ENCODE measurements at regions not wholly inside any gene's neighbourhood (a gene's known extent, or its start where the extent isn't known, plus 50 kb on each side); places are given as distances from the start of the nearest gene placed in this dataset.
"Not testable (repeated sequence)": the region's sequence is repeated elsewhere in the genome, so short reads cannot be mapped to it uniquely, and the experiment has no call there.

DNA sequence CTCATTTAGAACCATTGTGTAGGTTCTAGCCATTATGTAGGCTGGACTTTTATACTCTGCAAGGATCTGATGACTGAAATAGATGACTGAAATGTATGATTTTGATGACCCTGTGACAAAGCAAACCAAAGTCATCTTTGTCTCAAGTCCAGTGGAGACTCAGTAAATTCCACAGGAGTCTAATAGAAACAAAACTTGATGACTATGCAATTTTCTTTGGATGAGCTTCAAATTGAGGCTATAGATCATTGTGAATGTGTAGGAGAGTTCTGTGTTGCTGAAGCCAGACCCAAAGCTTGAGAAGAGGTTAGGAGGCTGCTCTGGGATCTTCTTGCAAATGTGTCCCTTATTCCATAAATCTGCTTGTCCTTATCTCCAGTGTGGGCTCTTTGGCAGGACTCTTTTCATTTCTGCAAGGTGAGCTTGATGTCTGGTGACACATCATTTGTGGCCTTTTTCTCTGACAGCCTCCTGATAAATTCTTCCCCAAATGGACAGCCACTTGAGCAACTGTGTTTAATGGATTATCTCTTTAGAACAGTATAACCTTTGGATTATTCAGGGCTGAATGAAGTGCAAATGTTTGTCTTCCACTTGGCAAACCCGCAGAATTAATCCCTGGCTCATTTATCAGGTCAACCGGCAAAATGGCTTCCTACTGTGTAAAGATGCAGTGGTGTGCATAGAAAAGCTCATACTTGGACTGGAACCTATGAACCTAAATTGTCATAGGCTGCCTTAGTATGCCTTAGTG lies 235.1 kb upstream of the ANKH start:
- H3K9me3 ChIP-seq (ENCODE audit: low read length), result no peaks in the 10 kb centered on the region
- H3K4me3 ChIP-seq (ENCODE audit: low read length), result no peak overlapping the region
- no peaks in the 10 kb centered on the region for H3K36me3 ChIP-seq (ENCODE audit: insufficient read depth, low read length)
- Mint-ChIP-seq H3K27ac (no peak overlapping the region), H3K4me1 (peaks cover 0 to 5% (median 3%) of the 10 kb centered on the region in 3 donors), H3K36me3 (no peaks in the 10 kb centered on the region), H3K9me3 (peaks cover 0 to 10% (median 0%) of the 10 kb centered on the region in 5 donors), H3K27me3 (no peaks in the 10 kb centered on the region), H3K4me3 (no peak overlapping the region)
- no peak for DNase-seq
- CTCF ChIA-PET, result interaction anchor here (1.3 to 1.5 kb wide), 2 partner anchors 8 to 13 kb away, joined by 4 to 8 read pairs; no protein-coding TSS in a partner anchor
- H3K4me1 ChIP-seq (ENCODE audit: insufficient read depth, low read length), result no peaks in the 10 kb centered on the region
- POLR2A ChIA-PET, result no interaction called here
- H3K27me3 ChIP-seq (ENCODE audit: insufficient read depth, low read length, poor library complexity, severe bottlenecking), result no peaks in the 10 kb centered on the region
- no peak overlapping the region for H3K27ac ChIP-seq (ENCODE audit: low read depth, low read length)

DNA sequence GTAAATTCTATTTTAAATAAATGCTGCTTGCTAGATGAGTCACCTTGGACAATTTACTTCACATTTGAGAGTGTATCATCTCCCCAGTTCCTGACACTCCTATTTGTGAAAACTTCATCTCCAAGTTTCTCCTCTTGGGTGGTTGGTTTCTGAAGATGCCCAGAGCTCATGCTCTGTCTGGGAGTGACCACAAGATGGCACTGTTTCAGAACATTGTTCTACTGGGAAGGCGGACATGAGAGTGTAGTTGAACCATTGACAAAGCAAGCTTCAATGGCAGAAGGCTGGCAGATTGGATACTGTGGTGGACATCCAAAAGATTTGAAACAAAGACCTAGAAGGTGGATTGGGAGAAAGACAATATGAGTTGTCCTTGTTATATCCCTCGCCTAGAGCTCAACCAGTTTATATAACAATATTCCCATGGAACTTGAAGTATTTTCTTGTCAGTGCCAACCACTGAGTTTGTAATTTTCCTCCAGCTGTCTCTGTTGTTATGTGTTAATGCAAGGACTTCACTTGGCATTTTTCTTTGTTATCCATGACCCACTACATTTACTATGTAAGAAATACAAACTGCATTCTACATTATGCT lies 234.3 kb upstream of the ANKH start:
- H3K27ac Mint-ChIP-seq, result no peak overlapping the region
- CTCF ChIA-PET, result interaction anchor here (1.3 kb wide), 1 partner anchor 9 kb away, joined by 8 read pairs; no protein-coding TSS in a partner anchor

DNA sequence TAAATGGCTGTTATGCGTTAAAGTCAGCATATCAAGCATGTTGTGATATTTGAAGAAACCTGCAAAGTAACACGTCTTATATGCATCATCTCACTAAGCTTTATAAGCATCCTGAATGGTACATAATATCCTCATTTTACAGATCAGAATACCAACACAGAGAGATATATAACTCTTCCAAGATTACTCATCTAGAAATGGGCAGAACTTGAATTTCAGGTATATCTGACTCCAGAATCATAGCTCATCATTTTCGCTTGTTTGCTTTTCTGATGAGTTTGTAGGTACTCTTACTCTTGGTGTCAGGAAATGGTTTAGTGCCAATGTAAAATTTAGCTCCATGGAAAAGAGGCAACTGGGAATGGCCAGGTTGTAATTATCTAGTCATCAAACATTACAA lies 232.3 kb upstream of the ANKH start:
- no peaks in the 10 kb centered on the region for H3K9me3 ChIP-seq (ENCODE audit: low read length)
- peaks cover 0 to 3% (median 0%) of the 10 kb centered on the region in 3 donors for H3K36me3 Mint-ChIP-seq

More for the DNA sequence above, 234.3 kb upstream of the ANKH start:
- H3K36me3 ChIP-seq (ENCODE audit: insufficient read depth, low read length), result no peaks in the 10 kb centered on the region
- no peak overlapping the region for H3K27ac ChIP-seq (ENCODE audit: low read depth, low read length)
- Mint-ChIP-seq H3K27me3 (no peaks in the 10 kb centered on the region), H3K36me3 (no peaks in the 10 kb centered on the region), H3K4me1 (peaks cover 0 to 5% (median 3%) of the 10 kb centered on the region in 3 donors), H3K4me3 (no peak overlapping the region), H3K9me3 (peaks cover 0 to 10% (median under 1%) of the 10 kb centered on the region in 5 donors)
- H3K27me3 ChIP-seq (ENCODE audit: insufficient read depth, low read length, poor library complexity, severe bottlenecking), result no peaks in the 10 kb centered on the region
- H3K4me1 ChIP-seq (ENCODE audit: insufficient read depth, low read length), result no peaks in the 10 kb centered on the region
- peak in 1 of 5 donors; percentile 1 for DNase-seq
- no peaks in the 10 kb centered on the region for H3K9me3 ChIP-seq (ENCODE audit: low read length)
- H3K4me3 ChIP-seq (ENCODE audit: low read length), result no peak overlapping the region
- POLR2A ChIA-PET, result no interaction called here

DNA sequence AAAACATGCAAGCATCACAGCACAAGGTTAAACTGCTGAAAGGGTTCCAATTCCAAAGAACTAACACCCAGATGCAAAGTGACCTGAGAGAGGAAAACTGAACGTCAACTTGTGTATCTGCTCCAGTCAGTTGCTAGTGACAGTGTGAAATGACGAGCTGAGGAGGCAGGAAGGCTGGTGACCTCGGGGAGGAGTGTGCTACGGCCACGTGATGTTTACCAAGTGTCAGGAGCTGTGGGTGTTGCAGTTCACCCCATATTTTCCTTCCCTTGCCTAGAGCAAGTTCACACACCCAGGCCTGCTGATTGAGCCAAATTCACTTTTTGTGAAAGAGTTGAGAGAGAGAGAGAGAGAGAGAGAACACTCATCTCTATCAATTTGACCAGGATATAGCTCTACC lies 231.6 kb upstream of the ANKH start:
- Histone ChIP-seq H3K36me3 (ENCODE audit: insufficient read depth, low read length) (no peaks in the 10 kb centered on the region), H3K27me3 (ENCODE audit: insufficient read depth, low read length, poor library complexity, severe bottlenecking) (no peaks in the 10 kb centered on the region), H3K4me3 (ENCODE audit: low read length) (no peak overlapping the region), H3K27ac (ENCODE audit: low read depth, low read length) (no peak overlapping the region), H3K9me3 (ENCODE audit: low read length) (no peaks in the 10 kb centered on the region), H3K4me1 (ENCODE audit: insufficient read depth, low read length) (no peaks in the 10 kb centered on the region)
- H3K4me1 Mint-ChIP-seq, result peaks cover 0 to 5% (median 3%) of the 10 kb centered on the region in 3 donors
- ChIA-PET POLR2A (no interaction called here), CTCF (no interaction called here)
- no peak overlapping the region for H3K4me3 Mint-ChIP-seq
- peaks cover 1 to 6% of the 10 kb centered on the region in 2 donors for H3K27me3 Mint-ChIP-seq
- H3K9me3 Mint-ChIP-seq, result peaks cover 0 to 12% (median 8%) of the 10 kb centered on the region in 5 donors
- H3K36me3 Mint-ChIP-seq, result peaks cover 0 to 3% (median 0%) of the 10 kb centered on the region in 3 donors
- H3K27ac Mint-ChIP-seq, result no peak overlapping the region
- DNase-seq, result no peak

More for the DNA sequence above, 232.3 kb upstream of the ANKH start:
- no peaks in the 10 kb centered on the region for H3K27me3 ChIP-seq (ENCODE audit: insufficient read depth, low read length, poor library complexity, severe bottlenecking)
- H3K4me3 ChIP-seq (ENCODE audit: low read length), result no peak overlapping the region
- DNase-seq, result no peak
- H3K4me1 ChIP-seq (ENCODE audit: insufficient read depth, low read length), result no peaks in the 10 kb centered on the region
- Mint-ChIP-seq H3K27ac (no peak overlapping the region), H3K27me3 (peaks cover 1 to 6% of the 10 kb centered on the region in 2 donors), H3K4me3 (no peak overlapping the region), H3K9me3 (peaks cover 0 to 15% (median 8%) of the 10 kb centered on the region in 5 donors), H3K4me1 (peaks cover 0 to 5% (median 3%) of the 10 kb centered on the region in 3 donors)
- H3K27ac ChIP-seq (ENCODE audit: low read depth, low read length), result no peak overlapping the region
- ChIA-PET CTCF (no interaction called here), POLR2A (interaction anchor here (0.5 kb wide), 1 partner anchor 10 kb away, joined by 9 read pairs; no protein-coding TSS in a partner anchor)
- H3K36me3 ChIP-seq (ENCODE audit: insufficient read depth, low read length), result no peaks in the 10 kb centered on the region

DNA sequence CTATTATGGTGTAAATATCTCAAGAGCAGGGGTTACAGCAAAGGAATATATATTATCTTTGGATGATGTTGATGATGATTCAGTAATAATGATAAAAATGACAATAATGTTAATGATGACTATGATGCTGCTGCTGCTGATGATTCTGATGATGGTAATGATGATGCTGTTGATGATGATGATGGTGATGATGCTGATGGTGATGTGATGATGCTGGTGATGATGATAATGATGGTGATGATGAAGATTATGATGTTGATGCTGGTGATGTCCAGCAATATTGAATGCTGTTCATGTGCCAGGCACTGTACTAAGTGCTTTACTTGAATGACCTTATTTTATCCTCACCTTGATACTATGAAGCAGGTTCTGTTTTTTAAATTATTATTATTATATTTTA lies 226.0 kb upstream of the ANKH start:
- CTCF ChIA-PET, result no interaction called here
- DNase-seq, result no peak
- H3K27ac Mint-ChIP-seq, result no peak overlapping the region
- no peak overlapping the region for H3K4me3 ChIP-seq (ENCODE audit: low read length)
- POLR2A ChIA-PET, result no interaction called here
- H3K36me3 Mint-ChIP-seq, result peaks cover 0 to 3% (median 0%) of the 10 kb centered on the region in 3 donors
- H3K27me3 Mint-ChIP-seq, result peaks cover 4 to 6% of the 10 kb centered on the region in 2 donors
- no peak overlapping the region for H3K4me3 Mint-ChIP-seq
- H3K9me3 ChIP-seq (ENCODE audit: low read length), result no peaks in the 10 kb centered on the region
- no peaks in the 10 kb centered on the region for H3K4me1 ChIP-seq (ENCODE audit: insufficient read depth, low read length)
- no peak overlapping the region for H3K27ac ChIP-seq (ENCODE audit: low read depth, low read length)
- no peaks in the 10 kb centered on the region for H3K4me1 Mint-ChIP-seq
- H3K9me3 Mint-ChIP-seq, result peaks cover 0 to 26% (median 13%) of the 10 kb centered on the region in 5 donors
- H3K36me3 ChIP-seq (ENCODE audit: insufficient read depth, low read length), result no peaks in the 10 kb centered on the region
- H3K27me3 ChIP-seq (ENCODE audit: insufficient read depth, low read length, poor library complexity, severe bottlenecking), result no peaks in the 10 kb centered on the region

DNA sequence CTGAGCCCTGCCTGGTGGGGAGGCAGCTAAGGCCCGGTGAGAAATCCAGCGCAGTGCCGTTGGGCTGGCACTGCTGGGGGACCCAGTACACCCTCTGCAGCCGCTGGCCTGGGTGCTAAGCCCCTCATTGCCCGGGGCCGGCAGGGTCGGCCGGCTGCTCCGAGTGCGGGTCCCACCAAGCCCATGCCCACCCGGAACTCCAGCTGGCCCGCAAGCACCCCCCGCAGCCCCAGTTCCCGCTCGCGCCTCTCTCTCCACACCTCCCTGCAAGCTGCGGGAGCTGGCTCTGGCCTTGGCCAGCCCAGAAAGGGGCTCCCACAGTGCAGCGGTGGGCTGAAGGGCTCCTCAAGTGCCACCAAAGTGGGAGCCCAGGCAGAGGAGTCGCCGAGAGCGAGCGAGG lies 225.1 kb upstream of the ANKH start:
- H3K4me3 Mint-ChIP-seq; H3K27ac ChIP-seq (ENCODE audit: low read depth, low read length); DNase-seq; H3K27ac Mint-ChIP-seq; H3K36me3 Mint-ChIP-seq; H3K36me3 ChIP-seq (ENCODE audit: insufficient read depth, low read length); H3K4me1 ChIP-seq (ENCODE audit: insufficient read depth, low read length); H3K4me1 Mint-ChIP-seq; H3K4me3 ChIP-seq (ENCODE audit: low read length); H3K27me3 ChIP-seq (ENCODE audit: insufficient read depth, low read length, poor library complexity, severe bottlenecking); H3K9me3 ChIP-seq (ENCODE audit: low read length); H3K27me3 Mint-ChIP-seq; POLR2A ChIA-PET; CTCF ChIA-PET: not testable (repeated sequence)
- peaks cover 0 to 22% (median 13%) of the 10 kb centered on the region in 5 donors for H3K9me3 Mint-ChIP-seq

DNA sequence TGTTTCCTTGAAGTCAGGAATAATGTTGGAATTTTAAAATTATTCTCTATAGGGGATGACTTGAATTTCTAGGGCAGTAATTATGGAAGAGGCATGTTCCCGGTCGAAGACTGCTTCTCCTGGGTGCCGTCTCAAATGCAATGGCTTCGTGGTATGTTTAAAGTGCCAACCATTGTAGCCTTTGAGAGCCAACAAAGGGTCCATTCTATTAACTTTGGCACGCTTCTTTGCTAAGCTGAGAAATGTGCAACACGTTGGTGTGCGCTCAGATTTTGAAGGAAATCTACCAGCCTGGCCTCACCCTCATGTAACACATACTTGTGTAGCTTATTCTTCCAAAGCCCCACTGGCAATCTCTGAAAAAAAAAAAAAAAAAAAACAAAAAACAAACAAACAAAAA lies 221.2 kb upstream of the ANKH start:
- CTCF ChIA-PET, result no interaction called here
- Mint-ChIP-seq H3K27ac (no peak overlapping the region), H3K4me3 (no peak overlapping the region)

DNA sequence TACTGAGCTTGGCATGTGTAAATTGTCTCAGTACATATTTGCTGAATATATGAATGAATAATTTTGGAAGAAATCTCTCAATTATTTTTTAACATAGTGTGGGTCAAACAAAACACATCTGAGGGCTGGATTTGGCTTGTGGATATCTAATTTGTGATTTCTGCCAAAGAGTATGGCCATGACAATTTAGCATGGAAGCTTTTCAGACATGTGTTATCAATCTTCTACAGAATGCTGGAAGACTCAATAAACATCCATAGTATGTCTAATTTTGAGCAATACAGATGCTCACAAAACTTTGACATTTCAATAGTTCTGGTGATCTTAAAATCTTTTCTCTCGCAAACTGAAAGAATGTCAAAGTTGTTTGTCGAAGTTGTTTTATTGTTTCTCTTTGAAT lies 214.1 kb upstream of the ANKH start:
- CTCF ChIA-PET, result no interaction called here
- H3K27me3 Mint-ChIP-seq, result peaks cover 0 to 2% of the 10 kb centered on the region in 2 donors

More for the DNA sequence above, 221.2 kb upstream of the ANKH start:
- POLR2A ChIA-PET, result no interaction called here
- H3K9me3 ChIP-seq (ENCODE audit: low read length), result no peaks in the 10 kb centered on the region
- no peak overlapping the region for H3K27ac ChIP-seq (ENCODE audit: low read depth, low read length)
- Mint-ChIP-seq H3K9me3 (peaks cover 0 to 20% (median 13%) of the 10 kb centered on the region in 5 donors), H3K36me3 (no peaks in the 10 kb centered on the region), H3K27me3 (peaks cover 0 to 3% of the 10 kb centered on the region in 2 donors), H3K4me1 (no peaks in the 10 kb centered on the region)
- no peaks in the 10 kb centered on the region for H3K36me3 ChIP-seq (ENCODE audit: insufficient read depth, low read length)
- no peaks in the 10 kb centered on the region for H3K4me1 ChIP-seq (ENCODE audit: insufficient read depth, low read length)
- DNase-seq, result no peak
- H3K4me3 ChIP-seq (ENCODE audit: low read length), result no peak overlapping the region
- H3K27me3 ChIP-seq (ENCODE audit: insufficient read depth, low read length, poor library complexity, severe bottlenecking), result no peaks in the 10 kb centered on the region

More for the DNA sequence above, 214.1 kb upstream of the ANKH start:
- Mint-ChIP-seq H3K9me3 (peaks cover 0 to 13% (median 9%) of the 10 kb centered on the region in 5 donors), H3K4me3 (no peak overlapping the region), H3K36me3 (no peaks in the 10 kb centered on the region), H3K27ac (no peak overlapping the region), H3K4me1 (no peaks in the 10 kb centered on the region)
- H3K4me3 ChIP-seq (ENCODE audit: low read length), result no peak overlapping the region
- no peak for DNase-seq
- POLR2A ChIA-PET, result no interaction called here
- H3K27me3 ChIP-seq (ENCODE audit: insufficient read depth, low read length, poor library complexity, severe bottlenecking), result no peaks in the 10 kb centered on the region
- no peaks in the 10 kb centered on the region for H3K9me3 ChIP-seq (ENCODE audit: low read length)
- no peaks in the 10 kb centered on the region for H3K4me1 ChIP-seq (ENCODE audit: insufficient read depth, low read length)
- H3K36me3 ChIP-seq (ENCODE audit: insufficient read depth, low read length), result no peaks in the 10 kb centered on the region
- no peak overlapping the region for H3K27ac ChIP-seq (ENCODE audit: low read depth, low read length)
